ENCODE measurements at regions not wholly inside any gene's neighbourhood (a gene's known extent, or its start where the extent isn't known, plus 50 kb on each side); places are given as distances from the start of the nearest gene placed in this dataset.

- no peak for TF ChIP-seq ZNF624 (tag by site-specific recombination; IDR thresholded peaks at IDR 0.05)
- no peak for TF ChIP-seq ZBTB8A (tag by site-specific recombination; IDR thresholded peaks at IDR 0.05)
- TF ChIP-seq ZNF18 (tag by site-specific recombination; IDR thresholded peaks at IDR 0.05): no peak
Observed at GRCh38 chr4:163612762-163613161, 118.3 kb downstream of the TMA16 start.
